CD4-positive, alpha-beta T cell treated with Interferon alpha-2 for 1 hour (primary cell): ENCODE measurements at regions not wholly inside any gene's neighbourhood (a gene's known extent, or its start where the extent isn't known, plus 50 kb on each side); places are given as distances from the start of the nearest gene placed in this dataset.
"Not testable (repeated sequence)": the region's sequence is repeated elsewhere in the genome, so short reads cannot be mapped to it uniquely, and the experiment has no call there.

Source experiments
- DNase-seq, 2 donors: peaks; one replicate each; pipeline ENCODE4 v3.0.0-alpha.2; 2020 to 2022

- no peak for DNase-seq
Measured at GRCh38 chr2:4144731-4145130, 441.4 kb downstream of the DCDC2C start.

- DNase-seq, result no peak
Measured at GRCh38 chr2:4151521-4151920, 448.1 kb downstream of the DCDC2C start.

DNA sequence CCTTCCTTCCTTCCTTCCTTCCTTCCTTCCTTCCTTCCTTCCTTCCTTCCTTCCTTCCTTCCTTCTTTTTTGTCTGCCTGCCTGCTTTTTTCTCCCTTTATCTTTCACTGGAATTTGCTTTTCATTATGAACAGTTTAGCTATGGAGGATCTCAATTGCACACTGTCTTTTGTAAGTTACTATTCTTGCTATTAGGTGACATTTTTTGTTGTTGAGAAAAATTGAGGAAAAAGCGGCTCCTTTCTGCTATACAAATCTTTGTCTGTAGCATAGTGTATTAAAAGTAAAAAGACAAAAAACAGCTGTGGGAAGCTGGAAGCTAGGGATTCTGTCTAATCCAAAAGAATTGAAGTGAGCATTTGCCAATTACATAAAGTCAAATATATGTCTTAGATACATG is 448.7 kb downstream of the DCDC2C start:
- no peak for DNase-seq

DNA sequence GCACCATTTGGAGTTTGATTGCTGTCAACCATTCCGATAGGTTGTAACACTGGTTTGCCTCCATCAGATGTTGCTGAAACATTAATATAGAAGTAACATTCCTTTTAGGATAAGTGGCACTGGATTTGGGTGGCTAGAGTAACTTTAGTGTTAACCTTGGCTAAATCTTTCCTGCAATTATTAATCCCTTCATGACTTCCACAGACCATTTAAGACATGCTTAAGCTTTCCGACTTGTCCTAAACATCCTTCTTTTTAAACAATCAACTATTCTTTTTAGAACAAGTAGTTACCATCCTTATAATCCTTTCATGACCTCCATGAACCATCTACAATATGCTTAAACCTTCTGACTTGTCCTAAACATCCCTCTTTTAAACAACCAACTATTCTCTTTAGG is 465.5 kb downstream of the DCDC2C start:
- no peak for DNase-seq

DNA sequence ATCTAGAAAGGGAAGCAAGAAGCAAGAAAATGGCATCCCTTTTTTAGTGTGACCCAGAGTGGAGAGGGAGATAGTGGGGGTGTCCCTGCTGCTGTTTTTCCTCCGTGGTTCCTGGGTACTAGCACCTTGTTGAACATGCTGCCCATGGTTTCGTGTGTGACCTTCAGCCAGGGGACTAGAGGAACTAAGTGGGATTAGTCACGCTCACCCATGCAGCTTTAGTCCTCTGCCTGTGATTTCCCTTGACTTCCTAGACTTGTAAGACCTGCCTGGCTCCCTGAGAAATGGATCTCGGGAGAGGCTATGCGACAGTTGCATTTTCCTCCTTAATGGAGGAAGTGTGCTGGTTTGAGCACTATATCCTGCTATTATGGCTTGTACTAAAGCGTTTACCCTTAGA is 471.4 kb downstream of the DCDC2C start:
- no peak for DNase-seq

- DNase-seq, result no peak
Measured at GRCh38 chr2:4175343-4175742, 472.0 kb downstream of the DCDC2C start.

DNA sequence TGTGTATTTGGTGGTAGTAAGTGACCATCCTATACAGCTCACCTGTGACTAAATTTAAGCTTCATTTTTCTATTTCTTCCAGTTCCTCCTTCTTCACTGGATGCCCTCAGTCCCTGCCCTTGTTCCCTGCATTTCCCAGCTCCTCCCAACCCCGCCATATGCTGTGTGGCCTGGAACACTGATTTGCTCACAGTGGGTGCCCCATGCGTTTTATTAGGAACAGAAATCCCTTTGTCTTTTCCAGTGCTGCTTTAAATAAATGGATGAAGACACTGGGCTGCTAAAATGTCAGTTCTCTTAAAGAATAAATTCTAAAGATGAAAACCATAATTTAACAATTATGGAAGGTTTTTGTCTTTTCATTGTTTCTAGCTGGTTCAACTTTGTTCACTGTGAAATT is 477.3 kb downstream of the DCDC2C start:
- no peak for DNase-seq

DNA sequence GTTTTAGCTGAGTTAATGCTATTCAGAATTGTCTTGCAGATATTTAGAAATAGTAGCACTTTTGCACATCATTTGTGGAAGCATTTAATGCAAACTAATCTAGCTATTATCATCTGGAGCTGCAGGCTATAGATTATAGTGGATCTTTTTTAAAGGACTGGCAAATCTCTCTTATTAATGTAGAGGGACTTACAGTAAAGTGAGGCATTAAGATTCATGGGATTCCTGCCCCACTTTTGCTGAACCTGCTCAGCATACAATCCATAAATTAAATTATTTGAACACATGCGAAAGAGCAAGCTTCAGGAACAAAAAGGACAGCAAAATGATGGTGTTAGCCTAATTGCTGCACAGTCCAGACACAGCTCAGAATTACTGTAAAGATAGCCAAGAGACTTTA is 477.7 kb downstream of the DCDC2C start:
- no peak for DNase-seq

GRCh38 chr2:4188561-4188960 is 485.2 kb downstream of the DCDC2C start:
- DNase-seq, result no peak

DNA sequence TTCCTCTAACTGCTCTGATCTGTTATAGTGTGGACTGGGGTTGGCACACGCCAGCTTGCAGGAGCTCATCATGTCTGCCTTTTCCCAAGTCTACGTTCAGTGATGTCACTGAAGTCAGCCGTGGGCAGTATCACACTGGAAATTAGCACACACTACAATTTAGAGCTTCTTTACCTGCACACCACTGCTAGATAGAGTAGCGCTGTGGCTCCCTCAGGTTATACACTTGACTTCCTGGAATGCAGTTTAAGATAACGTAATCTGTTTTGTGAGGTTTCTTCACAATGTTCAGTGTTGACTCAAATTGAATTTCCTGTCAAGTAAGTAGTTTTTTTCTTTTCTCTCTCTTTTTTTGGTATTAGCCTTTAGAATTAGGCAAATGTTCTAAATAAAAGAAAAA is 487.2 kb downstream of the DCDC2C start:
- no peak for DNase-seq

DNA sequence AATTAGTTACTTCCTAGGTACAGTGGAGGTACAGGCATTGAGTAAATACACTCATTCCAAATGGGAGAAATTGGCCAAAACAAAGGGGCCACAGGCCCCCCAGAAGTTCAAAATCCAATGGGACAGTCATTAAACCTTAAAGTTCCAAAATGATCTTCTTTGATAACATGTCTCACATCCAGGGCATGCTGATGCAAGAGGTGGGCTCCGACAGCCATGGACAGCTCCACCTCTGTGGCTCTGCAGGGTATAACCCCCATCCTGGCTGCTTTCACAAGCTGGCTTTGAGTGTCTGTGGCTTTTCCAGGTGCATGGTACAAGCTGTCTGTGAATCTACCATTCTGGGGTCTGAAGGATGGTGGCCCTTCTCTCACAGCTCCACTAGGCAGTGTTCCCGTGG is 488.7 kb downstream of the DCDC2C start:
- DNase-seq, result no peak

DNA sequence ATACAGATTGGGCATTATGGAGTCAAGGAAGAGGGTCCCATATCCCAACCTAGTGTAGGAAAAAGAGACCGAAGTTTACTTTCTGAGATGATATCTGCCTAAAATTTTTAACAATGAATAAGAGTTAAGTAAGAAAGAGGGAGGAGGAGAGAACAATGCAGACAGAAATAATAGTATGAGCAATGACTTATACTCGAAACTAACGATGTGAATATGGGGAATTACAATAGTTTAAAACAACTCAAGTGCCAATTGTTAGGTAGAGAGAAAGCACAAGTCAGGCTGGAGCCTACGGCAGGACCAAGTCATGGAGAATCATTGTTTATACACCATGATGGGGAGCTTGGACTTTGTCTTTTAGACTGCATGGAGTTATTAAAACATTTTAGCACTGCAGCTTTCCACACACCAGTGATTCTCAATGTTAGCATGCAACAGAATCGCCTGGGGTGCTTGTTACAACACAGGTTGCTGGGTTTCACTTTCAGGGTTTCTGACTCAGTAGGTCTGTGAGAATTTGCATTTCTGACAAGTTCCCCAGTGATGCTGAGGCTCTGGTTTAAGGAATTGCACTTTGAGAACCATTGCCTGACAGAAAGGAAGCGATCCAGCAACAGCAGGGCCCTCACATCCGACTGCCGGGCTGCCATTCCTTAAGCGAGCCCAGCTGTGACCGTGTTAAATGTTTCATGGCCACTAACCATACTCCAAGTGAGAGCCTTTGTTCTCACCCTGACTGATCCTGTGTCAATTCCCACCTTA is 511.2 kb downstream of the DCDC2C start:
- no peak for DNase-seq

DNA sequence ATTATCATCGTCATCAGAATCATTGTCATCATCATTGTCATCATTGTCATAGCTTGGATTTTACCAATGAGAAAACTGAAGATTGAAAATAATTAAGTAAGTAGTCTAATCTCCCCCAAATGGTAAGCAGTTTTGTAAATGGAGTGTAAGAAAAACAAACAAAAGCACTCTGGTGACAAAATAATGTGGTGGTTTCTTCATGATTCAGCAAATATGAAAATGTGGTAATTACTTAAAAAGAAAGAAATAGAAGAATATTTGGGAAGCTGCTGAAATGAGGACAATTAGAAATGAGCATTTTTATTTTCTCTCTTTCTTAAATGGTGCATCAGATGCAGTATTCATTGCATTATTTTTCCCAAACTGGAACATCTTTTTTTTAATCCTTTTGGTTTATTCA is 514.4 kb downstream of the DCDC2C start:
- no peak for DNase-seq

- no peak for DNase-seq
Measured at GRCh38 chr2:4219101-4219500, 515.7 kb downstream of the DCDC2C start.

DNA sequence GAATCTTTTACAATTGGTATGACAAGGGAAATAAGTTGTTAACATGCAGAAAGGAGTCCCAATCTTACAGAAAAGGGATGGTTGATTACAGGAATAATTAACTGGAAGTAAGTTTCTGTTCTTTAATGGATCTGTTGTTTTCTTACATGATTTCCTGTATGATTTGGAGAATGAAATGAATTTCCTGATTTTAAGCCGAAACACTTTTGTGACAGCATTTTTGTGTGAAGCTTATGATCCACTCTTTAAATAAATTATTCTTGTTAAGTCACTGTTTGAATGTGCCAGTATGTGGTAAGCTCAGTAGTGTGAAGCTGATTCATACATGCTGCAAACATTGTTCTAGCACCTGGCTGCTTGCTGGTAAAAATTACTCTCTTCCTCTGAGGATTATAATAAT is 516.2 kb downstream of the DCDC2C start:
- no peak for DNase-seq

GRCh38 chr2:4221434-4221833 is 518.1 kb downstream of the DCDC2C start:
- DNase-seq, result no peak

DNA sequence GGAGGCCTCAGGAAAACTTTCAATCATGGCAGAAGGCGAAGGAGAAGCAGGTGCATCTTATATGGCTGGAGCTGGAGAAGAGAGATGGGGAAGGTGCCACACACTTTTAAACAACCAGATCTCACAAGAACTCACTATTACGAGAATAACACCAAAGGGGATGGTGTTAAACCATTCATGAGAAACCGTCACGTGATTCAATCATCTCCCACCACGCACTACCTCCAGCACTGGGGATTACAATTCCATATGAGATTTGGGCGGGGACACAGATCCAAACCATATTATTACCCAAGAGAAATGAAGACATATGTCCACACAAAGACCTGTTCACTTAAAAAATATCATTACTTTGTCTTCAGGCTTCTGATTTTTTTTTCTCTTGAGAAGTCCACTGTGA is 518.5 kb downstream of the DCDC2C start:
- no peak for DNase-seq

- not testable (repeated sequence) for DNase-seq
Measured at GRCh38 chr2:4244422-4244821, 541.0 kb downstream of the DCDC2C start.

- DNase-seq, result no peak
Measured at GRCh38 chr2:4246364-4247131, 543.2 kb downstream of the DCDC2C start.

DNA sequence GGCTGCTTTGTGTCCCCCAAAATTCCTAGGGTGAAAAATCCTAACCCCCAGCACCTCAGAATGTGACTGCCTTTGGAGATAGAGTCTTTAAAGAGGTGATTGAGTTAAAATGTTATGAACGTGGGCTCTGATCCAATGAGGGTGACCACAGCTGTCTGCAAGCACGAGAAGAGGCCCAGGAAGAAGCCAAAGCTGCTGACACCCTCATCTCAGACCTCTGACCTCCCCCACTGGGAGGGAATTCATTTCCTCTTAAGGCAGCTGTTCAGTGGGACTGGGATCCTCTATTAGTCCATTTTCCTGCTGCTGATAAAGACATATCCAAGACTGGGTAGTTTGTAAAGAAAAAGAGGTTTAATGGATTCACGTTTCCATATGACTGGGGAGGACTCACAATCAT is 544.4 kb downstream of the DCDC2C start:
- DNase-seq, result no peak

DNA sequence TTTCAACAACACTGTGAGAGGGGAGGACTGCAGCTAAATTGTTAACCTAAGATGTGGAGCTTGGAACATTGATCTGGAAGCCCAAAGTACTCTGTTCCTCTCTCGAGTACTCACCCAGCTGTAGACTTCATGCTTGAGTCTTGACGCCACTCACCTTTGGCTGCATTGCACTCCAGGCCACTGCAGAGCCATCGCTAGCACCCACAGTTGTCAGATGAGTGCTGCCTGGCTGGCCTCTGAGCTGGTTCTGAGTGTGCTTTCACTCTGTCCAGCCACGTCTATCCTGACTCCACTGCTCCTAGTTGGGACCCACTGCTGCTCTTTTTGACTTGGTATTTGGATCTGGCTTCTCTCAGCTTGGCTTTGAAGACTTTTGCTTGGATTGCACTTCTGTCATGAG is 552.1 kb downstream of the DCDC2C start:
- no peak for DNase-seq

DNA sequence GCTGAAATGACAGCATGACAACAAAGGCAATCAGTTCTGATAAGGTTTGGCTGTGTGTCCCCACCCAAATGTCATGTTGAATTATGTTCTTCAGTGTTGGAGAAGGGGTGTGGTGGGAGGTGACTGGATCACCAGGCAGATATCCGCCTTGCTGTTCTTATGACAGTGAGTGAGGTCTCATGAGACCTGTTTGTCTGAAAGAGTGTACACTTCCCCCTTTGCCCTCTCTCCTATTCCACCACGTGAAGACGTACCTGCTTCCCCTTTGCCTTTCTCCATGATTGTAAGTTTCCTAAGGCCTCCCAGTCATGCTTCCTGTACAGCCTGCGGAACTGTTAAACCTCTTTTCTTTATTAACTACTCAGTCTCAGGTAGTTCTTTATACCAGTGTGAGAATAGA is 553.0 kb downstream of the DCDC2C start:
- no peak for DNase-seq

DNA sequence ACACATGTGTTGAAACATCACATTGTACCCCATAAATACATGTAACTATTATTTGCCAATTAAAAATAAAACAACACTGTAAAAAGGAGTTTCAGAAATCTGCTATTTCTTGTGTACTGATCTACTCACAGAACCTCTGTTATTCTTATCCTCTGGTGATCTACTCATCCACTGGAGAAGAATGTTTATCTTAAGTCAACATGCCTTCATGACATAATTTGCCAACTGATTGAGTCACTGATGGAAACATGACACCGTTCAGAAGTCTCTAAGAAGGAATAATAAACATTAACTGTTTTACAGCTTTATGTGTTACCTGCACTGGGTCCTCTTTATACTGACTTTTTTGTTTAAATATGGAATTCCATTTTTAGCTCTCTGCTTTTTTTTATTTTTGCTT is 555.2 kb downstream of the DCDC2C start:
- DNase-seq, result no peak

GRCh38 chr2:4265936-4266335 is 562.6 kb downstream of the DCDC2C start:
- no peak for DNase-seq

DNA sequence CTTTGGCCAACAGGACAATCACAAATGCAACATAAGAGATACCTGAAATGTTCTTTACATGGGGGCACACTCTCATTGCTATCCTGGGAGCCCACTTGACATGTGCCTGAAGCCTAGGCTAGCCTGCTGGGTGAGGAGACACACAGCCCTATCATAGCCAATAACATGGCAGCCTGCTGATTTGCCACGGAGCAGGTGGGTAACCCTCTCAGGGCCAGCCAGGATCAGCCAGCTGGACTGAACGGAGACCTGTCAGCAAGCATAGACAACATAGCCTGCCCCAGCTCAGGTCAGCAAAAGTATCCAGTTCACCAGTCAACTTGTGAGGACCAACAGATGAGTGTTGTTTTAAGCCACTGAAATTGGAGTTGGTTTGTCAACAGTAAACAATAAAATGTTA is 566.5 kb downstream of the DCDC2C start:
- DNase-seq, result no peak
